ENCODE measurements at regions not wholly inside any gene's neighbourhood (a gene's known extent, or its start where the extent isn't known, plus 50 kb on each side); places are given as distances from the start of the nearest gene placed in this dataset.

GRCh38 chr6:12598919-12599318, 117.6 kb upstream of the PHACTR1 start:
- DNase-seq: no peak
- H3K23ac ChIP-seq (ENCODE audit: insufficient read length, low read depth, low read length): no peak overlapping the region
- no peak overlapping the region for H3K4ac ChIP-seq (ENCODE audit: low read depth, low read length)
- H2AFZ ChIP-seq (ENCODE audit: low read length): no peak overlapping the region
- no peaks in the 10 kb centered on the region for H3K4me1 ChIP-seq (ENCODE audit: insufficient read depth, low read length)
- no peak overlapping the region for H2BK20ac ChIP-seq (ENCODE audit: low read depth, low read length, poor library complexity, severe bottlenecking)
- no peak overlapping the region for H2BK5ac ChIP-seq (ENCODE audit: insufficient read length, low read length)
- no peak overlapping the region for H3K56ac ChIP-seq (ENCODE audit: insufficient read length, low read depth, low read length)
- no peak overlapping the region for H3K9ac ChIP-seq (ENCODE audit: extremely low read depth, insufficient read length, low read length)
- Mint-ChIP-seq H3K27me3 (ENCODE audit: low read depth) (no peaks in the 10 kb centered on the region; the same call in none of the 2 replicates), H3K9me3 (no peaks in the 10 kb centered on the region), H3K27ac (no peak overlapping the region), H3K4me1 (peaks cover 30% of the 10 kb centered on the region in 2 experiments), H3K36me3 (ENCODE audit: insufficient read depth in 1 of 3, low read depth in 3 of 3) (no peaks in the 10 kb centered on the region), H3K4me3 (no peak overlapping the region)
- H4K91ac ChIP-seq (ENCODE audit: insufficient read length, low read depth, low read length): no peak overlapping the region
- no peak for TF ChIP-seq CTCF (conservative IDR thresholded peaks at IDR 0.05)
- H3K79me1 ChIP-seq (ENCODE audit: insufficient read depth, low read depth, low read length, poor library complexity, severe bottlenecking): no peaks in the 10 kb centered on the region
- H3K23me2 ChIP-seq (ENCODE audit: insufficient read length, low read depth, low read length, poor library complexity, severe bottlenecking): no peaks in the 10 kb centered on the region
- H3K27ac ChIP-seq (ENCODE audit: insufficient read length, low read depth, low read length): no peak overlapping the region
- H3K9me3 ChIP-seq (ENCODE audit: control insufficient read depth, low read depth, low read length): no peaks in the 10 kb centered on the region
- H3K14ac ChIP-seq (ENCODE audit: insufficient read depth, low read length): no peak overlapping the region
- no peak overlapping the region for H2BK12ac ChIP-seq (ENCODE audit: insufficient read length, low read depth, low read length)
- H2AK5ac ChIP-seq (ENCODE audit: insufficient read length, low read length): no peak overlapping the region
- no peaks in the 10 kb centered on the region for H3K79me2 ChIP-seq (ENCODE audit: insufficient read depth, low read length)
- no peak overlapping the region for H4K5ac ChIP-seq (ENCODE audit: insufficient read length, low read depth, low read length)
- no peak overlapping the region for H4K8ac ChIP-seq (replicated peaks; ENCODE audit: insufficient read length, low read depth, low read length)
- H3K4me2 ChIP-seq (ENCODE audit: insufficient read depth, insufficient read length, low read length): no peak overlapping the region
- no peak overlapping the region for H2BK15ac ChIP-seq (ENCODE audit: low read depth, low read length)
- H4K20me1 ChIP-seq (ENCODE audit: control insufficient read depth, insufficient read depth, insufficient read length): no peaks in the 10 kb centered on the region
- no CpG with 5 or more reads among the region's 2 CpGs for WGBS (ENCODE audit: extremely low coverage, insufficient read length, low lambda C conversion rate)
- no peaks in the 10 kb centered on the region for H3K27me3 ChIP-seq (ENCODE audit: insufficient read depth, low read length)
- no peak overlapping the region for H2BK120ac ChIP-seq (ENCODE audit: low read depth, low read length, poor library complexity, severe bottlenecking)
- no peak overlapping the region for H3T11ph ChIP-seq (ENCODE audit: low read length)
- H3K18ac ChIP-seq (ENCODE audit: insufficient read length, low read depth, low read length): no peak overlapping the region

Measured in H9 (cell line).